NCI-H446 treated with DMSO at 0.1 percent for 48 hours (cell line): ENCODE measurements at regions not wholly inside any gene's neighbourhood (a gene's known extent, or its start where the extent isn't known, plus 50 kb on each side); places are given as distances from the start of the nearest gene placed in this dataset.
A peak's percentile ranks its signal among the peaks of the same experiment; 100 is the strongest.

Experiments
- DNase-seq: peaks from one replicate; lab custom pipeline; 2025; lab: John Stamatoyannopoulos, UW

- DNase-seq, result no peak
These were observed 556.7 kb downstream of the TYW1 start for GRCh38 chr7:67553378-67553777.

DNA sequence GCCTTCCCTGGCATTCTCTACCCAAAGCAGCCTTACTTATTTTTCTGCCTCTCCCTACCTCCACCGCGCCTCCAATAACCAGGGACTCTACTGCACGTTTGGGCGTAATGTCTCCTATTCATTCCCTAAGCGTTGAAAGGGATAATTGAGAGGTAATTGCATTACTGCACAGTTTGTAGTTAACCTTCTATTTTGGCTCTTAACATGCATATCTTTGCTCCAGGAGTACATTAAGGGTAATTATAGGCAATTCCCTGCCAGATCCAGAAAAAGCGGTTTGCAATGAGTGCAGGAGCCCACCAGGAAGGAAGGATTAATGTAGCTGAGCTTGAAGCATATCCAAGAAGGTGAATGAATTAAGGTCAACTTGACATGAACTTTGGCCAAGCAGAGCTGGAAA lies 558.4 kb downstream of the TYW1 start:
- DNase-seq, result no peak

DNA sequence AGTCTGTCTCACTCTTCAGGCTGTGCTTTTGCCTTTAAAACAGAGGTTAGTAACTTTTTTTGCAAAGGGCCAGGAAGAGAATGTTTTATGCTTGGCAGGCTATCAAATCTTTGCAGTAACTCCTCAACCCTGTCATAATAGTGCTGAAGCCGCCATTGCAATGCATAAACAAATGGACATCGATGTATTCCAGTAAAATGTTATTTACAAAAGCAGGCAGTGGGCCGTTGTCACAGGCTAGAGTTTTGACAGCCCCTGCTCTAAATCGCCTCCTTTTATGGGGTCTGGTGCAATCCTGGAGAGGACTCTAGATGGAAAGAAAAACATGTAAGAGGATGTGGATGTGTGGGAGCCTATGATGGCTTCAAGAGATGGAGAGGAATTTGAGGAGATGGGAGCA lies 568.3 kb downstream of the TYW1 start:
- DNase-seq, result no peak

GRCh38 chr7:67566101-67566500 lies 569.5 kb downstream of the TYW1 start:
- peak; percentile 51 for DNase-seq

DNA sequence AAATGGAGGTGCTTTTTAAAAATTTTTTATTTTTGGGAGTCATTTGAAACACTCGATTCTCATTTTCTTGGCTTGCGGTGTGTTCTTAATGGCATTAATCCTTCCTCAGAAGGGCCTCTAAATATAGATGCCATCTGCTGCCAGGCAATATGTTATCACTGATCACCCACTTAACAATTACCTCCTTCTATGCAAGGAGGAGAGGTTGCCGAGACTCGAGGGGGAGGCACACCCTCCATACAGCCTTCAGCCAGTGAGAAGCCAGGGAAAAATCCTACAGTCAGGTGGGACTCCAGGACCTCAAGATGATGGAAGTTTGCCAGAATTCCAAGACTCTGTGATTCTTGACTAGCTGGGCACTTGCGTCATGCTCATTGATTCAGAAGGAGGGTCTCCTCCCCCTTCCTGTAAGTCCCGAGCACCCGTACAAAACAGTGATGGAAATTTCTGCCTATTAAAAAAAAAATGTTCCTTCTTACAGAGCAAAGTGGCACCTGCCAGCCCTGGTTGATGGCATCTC lies 574.5 kb downstream of the TYW1 start:
- DNase-seq, result no peak

DNA sequence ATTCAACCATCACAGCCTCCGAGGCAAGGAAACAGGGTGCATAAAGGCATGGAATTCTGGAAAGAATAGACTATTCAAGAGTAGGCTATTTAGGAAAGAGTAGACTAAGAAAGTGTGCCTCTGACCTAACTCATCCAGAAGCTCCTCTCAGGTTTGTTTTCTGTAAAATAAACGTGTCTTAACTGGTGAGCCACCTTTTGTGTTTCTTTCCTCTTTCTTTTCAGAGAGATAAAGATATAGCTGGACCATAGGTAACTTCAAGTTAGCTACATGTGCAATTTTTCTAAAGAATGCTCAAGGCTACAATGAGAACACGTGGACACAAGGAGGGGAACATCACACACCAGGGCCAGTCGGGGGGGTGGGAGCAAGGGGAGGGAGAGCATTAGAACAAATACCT lies 577.0 kb downstream of the TYW1 start:
- DNase-seq, result no peak

- no peak for DNase-seq
These were observed 592.0 kb downstream of the TYW1 start for GRCh38 chr7:67588631-67589030.

DNA sequence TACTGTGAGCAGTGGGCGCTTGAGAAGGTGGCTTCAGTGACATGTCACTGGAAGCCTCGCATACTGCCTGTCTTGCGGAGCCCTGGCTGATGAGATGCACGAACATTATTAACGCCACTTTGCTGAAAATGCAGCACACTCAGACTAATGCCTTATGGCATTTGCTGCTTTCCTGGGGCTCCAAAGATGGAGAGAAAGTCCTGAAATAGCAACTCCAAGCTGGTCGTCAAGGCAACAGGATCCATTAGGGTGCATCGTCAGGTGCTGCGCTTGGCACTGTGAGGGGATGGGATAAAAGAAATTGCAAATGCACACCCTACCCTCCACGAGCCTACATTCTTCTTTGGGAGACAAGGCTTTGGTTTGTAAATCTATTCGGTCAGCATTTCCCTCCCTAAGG lies 592.5 kb downstream of the TYW1 start:
- DNase-seq, result no peak

- no peak for DNase-seq
These were observed 594.0 kb downstream of the TYW1 start for GRCh38 chr7:67590649-67591048.

DNA sequence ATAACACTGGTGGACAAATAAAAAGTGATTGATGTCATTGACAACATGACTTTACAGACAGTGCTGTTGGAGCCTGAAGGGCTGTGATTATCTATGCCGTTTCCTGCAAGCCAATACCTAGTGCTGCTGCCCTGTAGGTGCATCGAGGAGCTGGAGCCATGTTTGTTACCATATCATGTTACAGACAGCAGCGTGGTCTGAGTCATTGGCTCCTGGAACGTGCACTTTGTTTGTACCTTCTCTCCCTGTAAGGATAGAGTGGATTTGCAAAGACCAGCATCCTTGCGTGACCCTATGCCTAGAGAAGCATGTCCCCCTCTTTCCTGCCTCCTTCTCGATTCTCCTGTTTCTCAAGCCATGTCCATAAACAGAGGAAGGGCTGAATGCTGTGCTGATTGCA lies 597.2 kb downstream of the TYW1 start:
- no peak for DNase-seq

- no peak for DNase-seq
These were observed 599.0 kb downstream of the TYW1 start for GRCh38 chr7:67595431-67596180.

GRCh38 chr7:67597161-67597560 lies 600.5 kb downstream of the TYW1 start:
- DNase-seq, result no peak

- no peak for DNase-seq
These were observed 601.8 kb downstream of the TYW1 start for GRCh38 chr7:67598469-67598868.

- no peak for DNase-seq
These were observed 602.9 kb downstream of the TYW1 start for GRCh38 chr7:67599331-67600062.

DNA sequence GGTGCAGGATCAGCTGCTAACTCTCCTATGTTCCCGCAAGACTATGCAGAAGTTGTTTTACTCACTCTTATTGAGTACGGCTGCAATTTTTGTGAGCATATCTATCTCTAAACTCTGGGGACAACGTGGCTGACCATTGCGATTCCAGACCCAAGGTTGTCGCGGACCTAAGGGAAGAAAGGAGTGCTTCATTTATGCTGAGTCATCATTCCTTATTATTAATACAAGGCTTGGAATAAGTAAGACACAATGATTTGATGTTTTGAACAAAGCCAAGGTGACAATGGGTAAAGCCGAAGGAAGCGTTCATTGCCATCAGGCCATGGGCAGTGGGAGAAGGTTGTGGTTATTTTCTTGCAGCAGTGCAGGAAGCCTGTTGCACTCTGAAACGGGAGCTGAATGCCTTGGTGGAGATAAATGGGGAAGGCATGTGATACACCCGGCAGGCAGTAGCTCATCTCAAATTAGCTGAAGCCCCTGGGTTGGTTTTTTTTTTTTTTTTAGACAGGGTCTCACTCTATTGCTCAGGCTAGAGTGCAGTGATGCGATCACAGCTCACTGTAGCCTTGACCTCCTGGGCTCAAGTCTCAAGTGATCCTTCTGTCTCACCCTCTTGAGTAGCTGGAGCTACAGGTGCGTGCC lies 605.7 kb downstream of the TYW1 start:
- no peak for DNase-seq

DNA sequence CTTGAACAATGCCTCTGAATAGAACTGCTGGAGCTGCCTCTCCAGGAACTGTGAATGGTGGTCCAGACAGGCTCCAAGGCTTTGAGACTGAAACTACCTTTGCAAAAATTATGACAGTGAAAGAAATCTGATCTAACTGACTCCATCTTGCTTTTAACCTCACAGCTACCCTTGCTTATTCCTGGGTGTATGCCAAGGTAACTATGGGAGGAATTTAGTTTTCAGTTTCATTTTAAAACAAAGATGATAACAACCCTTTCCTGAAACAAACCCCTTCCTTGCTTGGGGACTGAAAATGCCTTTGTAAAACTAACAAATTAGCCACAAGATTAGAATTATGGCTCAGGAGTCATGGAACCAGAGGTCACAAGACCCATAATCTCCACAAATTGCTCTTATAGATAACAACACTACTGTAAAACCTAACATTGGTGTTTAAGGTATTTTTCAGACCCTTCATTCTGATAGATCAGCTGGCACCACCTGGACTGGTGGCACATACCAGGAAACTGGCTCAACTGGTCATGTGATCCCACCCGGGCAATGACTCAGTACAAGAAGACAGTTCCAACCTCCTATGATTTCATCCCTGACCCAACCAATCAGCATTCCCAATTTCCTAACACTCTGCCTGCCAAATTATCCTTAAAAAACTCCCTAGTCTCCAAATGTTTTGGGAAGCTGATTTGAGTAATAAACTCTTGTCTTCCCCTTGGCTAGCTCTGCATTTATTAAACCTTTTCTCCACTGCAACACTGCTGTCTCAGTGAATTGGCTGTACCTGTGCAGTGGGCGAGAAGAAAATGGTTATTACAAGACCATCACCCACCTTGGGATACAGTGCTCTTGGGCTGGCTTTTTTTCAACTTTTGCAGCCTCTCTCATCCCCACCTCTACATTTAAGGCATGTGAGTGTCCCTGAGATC lies 608.1 kb downstream of the TYW1 start:
- DNase-seq, result no peak

DNA sequence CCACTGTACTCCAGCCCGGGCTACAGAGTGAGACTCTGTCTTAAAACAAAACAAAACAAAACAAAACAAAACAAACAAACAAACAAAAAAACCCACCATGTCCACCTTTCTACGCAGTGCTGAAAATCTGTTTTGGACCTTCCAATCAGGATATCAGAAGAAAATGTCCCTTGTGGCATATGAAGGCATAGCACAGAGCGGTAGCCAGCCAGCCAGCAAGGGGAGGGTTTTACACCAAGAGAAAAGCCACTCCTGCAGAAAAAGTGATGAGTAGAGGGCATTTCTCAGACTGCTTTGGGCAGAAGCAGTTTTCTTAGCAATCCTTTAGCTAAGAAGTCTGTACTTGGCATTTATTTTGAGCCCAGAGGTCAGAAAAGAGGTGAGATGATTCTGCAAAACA lies 612.2 kb downstream of the TYW1 start:
- no peak for DNase-seq

DNA sequence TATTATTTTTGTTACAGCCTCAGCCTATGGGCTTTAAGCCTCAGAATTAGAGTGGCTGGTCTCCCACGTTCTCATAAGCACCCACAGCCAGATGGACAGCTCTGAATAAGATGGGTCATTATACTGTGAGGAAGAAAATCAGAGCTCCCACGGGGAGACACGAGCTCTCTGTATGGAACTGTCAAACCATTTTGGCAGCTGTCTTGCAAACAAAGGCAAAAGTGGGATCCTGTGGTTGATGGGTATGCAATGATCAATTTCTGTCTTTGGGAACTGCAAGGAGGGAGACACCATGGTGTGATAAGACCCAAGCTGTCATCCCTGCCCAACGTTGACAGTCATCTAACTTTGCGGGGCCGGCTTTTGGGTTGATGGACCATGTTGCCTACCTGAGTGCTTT lies 614.3 kb downstream of the TYW1 start:
- no peak for DNase-seq

GRCh38 chr7:67614843-67615242 lies 618.2 kb downstream of the TYW1 start:
- no peak for DNase-seq

DNA sequence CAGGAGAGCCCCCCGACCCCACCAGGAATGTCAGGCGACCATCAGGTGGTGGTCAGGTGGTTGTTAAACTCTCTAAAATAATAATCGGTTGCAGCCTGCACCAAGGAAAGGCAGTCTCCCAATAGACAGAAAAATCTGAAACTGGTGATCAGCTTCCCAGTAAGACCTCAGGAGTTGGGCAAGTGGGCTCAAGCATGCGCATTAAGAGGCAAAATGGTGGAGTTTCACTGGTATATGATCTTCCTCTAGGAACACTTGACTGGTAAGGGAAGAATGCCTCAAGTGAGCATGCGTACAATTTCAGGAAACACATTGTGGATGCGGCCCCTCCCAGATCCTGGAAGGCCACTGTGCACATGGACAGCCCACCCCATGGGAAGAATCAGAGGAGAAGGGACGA lies 619.9 kb downstream of the TYW1 start:
- no peak for DNase-seq

DNA sequence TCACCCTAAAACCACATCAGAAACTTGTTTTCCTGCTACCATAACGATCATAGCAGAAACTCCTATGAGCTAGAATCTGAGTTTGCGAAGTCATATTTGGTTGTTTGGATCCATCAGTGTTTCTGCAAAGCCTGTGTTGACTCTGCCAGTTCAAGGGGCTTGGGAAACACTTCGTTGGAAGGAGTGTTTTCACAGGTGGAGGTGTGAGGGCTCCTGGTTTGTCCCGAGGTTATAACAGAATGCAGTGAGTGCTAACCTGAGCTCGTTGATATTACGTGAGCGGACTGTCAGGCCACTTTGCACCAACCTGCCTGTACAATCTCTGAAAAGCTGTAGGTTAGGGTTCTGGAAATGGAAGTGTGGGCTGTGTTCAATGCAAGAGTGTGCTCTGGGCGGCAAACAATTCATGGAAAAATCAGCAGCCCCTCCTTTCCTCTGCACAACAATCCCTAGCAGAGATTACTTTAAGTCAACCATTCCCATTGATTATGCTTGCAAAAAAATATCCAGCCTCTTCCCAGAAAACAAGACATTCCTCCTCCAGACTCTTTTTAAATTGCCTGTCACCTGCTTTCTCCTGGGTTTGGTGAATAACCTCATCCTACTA lies 622.0 kb downstream of the TYW1 start:
- no peak for DNase-seq

GRCh38 chr7:67619175-67619574 lies 622.5 kb downstream of the TYW1 start:
- no peak for DNase-seq
